WTC11 (cell line): ENCODE measurements at regions not wholly inside any gene's neighbourhood (a gene's known extent, or its start where the extent isn't known, plus 50 kb on each side); places are given as distances from the start of the nearest gene placed in this dataset.

Experiments
- CREB1 ChIP-seq: sonication (generic); formaldehyde crosslinking; IDR thresholded peaks from 2 replicates; pipeline ENCODE4 v1.8.0; 2023; ENCODE audit warnings: mild to moderate bottlenecking, missing genetic modification reagents
- CTCF ChIP-seq: fragments of 200-600 bp; IDR thresholded peaks from 2 replicates; pipeline ENCODE4 v1.8.0; 2022; ENCODE audit warnings: antibody characterized with exemption
- E2F5 ChIP-seq: sonication (generic); formaldehyde crosslinking; IDR thresholded peaks from 2 replicates; pipeline ENCODE4 v1.8.1; 2022; ENCODE audit warnings: mild to moderate bottlenecking, moderate library complexity, missing genetic modification reagents
- IRF2 ChIP-seq: sonication (generic); formaldehyde crosslinking; IDR thresholded peaks from 2 replicates; pipeline ENCODE4 v1.8.0; 2022; ENCODE audit warnings: low read depth, missing genetic modification reagents, borderline replicate concordance
- ZBTB21 ChIP-seq: sonication (generic); formaldehyde crosslinking; IDR thresholded peaks from 2 replicates; pipeline ENCODE4 v1.8.1; 2023; ENCODE audit warnings: mild to moderate bottlenecking, missing genetic modification reagents, borderline replicate concordance
- TF ChIP-seq, protein P1 (sequence below): sonication (generic); formaldehyde crosslinking; IDR thresholded peaks from 2 replicates; pipeline ENCODE4 v1.8.1; 2023; ENCODE audit warnings: mild to moderate bottlenecking, missing genetic modification reagents, moderate library complexity
- TF ChIP-seq, protein P2 (sequence below): sonication (generic); formaldehyde crosslinking; IDR thresholded peaks from 2 replicates; pipeline ENCODE4 v1.8.0; 2022; ENCODE audit warnings: mild to moderate bottlenecking, missing genetic modification reagents

DNA sequence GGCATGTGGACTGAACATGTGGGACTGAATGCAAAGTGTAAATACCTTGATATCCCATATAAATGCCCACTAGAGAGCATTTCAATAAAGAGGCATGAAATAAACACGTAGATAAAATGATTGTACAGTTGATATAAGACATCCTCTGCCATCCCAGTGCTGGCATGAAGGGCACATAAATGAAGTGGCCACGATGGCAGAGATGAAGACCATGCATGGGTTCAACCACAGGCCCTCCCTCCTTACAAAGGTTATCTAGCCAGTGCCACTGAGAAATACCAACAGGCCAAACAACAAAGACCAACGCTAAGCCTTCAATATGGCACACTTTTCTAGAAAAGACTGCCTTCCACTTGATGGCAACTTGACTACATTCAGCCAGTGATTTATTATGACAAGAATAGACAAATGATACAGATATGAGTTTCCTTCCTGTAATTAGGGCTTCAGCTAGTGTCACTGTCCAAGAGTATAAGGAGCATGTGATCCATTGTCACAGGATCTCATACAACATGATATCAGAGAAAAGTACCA lies 493.9 kb upstream of the MAP2 start:
- TF ChIP-seq ZBTB21 (CRISPR knock-in tag) (no peak), CTCF (no peak), IRF2 (CRISPR knock-in tag) (no peak), CREB1 (CRISPR knock-in tag) (no peak), E2F5 (CRISPR knock-in tag) (no peak)
- TF ChIP-seq, protein P1, sequence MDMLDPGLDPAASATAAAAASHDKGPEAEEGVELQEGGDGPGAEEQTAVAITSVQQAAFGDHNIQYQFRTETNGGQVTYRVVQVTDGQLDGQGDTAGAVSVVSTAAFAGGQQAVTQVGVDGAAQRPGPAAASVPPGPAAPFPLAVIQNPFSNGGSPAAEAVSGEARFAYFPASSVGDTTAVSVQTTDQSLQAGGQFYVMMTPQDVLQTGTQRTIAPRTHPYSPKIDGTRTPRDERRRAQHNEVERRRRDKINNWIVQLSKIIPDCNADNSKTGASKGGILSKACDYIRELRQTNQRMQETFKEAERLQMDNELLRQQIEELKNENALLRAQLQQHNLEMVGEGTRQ (CRISPR knock-in tag), result no peak
- TF ChIP-seq, protein P2, sequence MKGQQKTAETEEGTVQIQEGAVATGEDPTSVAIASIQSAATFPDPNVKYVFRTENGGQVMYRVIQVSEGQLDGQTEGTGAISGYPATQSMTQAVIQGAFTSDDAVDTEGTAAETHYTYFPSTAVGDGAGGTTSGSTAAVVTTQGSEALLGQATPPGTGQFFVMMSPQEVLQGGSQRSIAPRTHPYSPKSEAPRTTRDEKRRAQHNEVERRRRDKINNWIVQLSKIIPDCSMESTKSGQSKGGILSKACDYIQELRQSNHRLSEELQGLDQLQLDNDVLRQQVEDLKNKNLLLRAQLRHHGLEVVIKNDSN, result no peak
